Germinal center (tissue), 1 donor: ENCODE measurements at regions not wholly inside any gene's neighbourhood (a gene's known extent, or its start where the extent isn't known, plus 50 kb on each side); places are given as distances from the start of the nearest gene placed in this dataset.

Source experiments
- DNase-seq: peaks from one replicate; pipeline ENCODE4 v3.0.0; 2012; ENCODE audit warnings: mixed read lengths, low spot score

DNA sequence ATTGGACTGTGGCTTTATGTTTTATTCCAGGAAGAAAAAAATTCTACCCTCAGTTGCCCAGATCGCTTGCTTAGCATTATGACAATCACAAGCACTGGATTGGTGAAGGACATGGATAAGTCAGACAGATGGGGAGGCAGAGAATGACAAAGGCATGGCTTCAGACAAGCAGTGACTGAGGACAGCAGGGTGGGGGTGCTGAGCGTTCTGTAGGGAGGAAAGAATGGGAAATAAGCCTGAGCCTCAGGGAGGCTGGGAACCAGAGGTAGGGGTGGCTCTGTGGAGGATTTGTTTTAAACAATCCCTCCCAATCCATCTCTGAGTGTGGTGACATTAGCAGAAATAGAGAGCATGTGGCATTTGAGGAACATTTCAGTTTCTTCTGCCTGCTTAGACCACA, 896.9 kb downstream of the CCSER2 start:
- DNase-seq, result no peak

- DNase-seq, result no peak
Measured at GRCh38 chr10:85226596-85226995, 898.2 kb downstream of the CCSER2 start.

GRCh38 chr10:85228726-85229125, 900.3 kb downstream of the CCSER2 start:
- DNase-seq, result no peak

- DNase-seq, result no peak
Measured at GRCh38 chr10:85231534-85232270, 903.3 kb downstream of the CCSER2 start.

DNA sequence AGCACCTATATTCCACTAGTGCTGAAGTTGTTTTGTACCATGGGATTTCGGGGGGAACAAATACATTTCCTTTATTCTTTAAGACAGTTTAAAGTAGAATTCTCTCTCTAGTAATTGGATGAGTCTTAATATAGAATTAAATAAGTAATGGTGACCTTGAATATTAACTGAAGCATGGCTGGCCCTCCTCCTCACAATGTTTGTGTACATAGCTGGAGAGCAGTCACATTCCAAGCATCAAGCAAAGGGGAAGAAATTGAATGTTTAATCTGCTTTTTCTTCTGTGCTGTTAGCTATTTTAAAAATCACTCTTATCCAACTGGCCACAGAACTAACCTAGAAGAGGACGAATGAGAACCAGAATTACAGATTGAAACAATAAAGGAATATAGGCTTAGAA, 906.9 kb downstream of the CCSER2 start:
- DNase-seq, result no peak

- no peak for DNase-seq
Measured at GRCh38 chr10:85238676-85239075, 910.3 kb downstream of the CCSER2 start.

GRCh38 chr10:85250304-85250703, 921.9 kb downstream of the CCSER2 start:
- DNase-seq, result no peak

DNA sequence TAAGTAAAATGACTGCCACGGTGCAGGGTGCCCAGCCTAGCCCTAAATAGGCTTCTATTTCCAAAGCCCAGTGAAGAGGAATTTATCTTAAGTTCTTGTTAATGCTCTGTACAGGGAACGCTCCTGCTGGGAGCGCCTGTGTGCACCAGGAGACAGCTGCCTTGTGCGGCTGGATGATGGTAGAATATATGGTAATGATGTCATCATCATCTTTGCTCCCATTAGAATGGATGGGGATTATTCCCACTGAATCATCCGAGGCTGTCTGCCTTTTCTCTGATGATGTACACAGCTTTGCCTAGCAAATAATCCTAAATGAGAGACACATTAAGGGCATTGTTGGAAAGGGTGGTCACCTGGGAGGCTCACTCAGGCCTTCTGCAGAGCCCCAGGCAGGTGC, 928.1 kb downstream of the CCSER2 start:
- DNase-seq, result no peak

DNA sequence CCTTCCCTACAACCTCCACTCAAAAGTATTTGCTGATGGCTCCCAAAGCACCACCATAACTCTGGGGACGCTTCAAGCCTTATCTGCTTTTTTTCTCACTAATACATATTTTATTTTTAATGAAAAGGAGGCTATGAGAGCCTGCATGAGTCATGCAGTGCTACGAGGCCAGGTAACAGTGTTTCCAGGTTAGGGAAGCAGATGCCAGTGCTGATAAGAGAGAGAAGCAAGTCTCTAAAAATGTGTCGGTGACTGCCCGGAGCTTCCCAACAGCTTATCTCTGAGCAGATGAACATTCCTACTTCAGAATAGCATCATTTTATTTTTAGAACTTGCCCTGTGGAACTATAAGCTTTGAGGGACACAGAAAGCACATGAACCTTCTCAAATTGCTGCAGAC, 931.5 kb downstream of the CCSER2 start:
- no peak for DNase-seq

- DNase-seq, result no peak
Measured at GRCh38 chr10:85262992-85263391, 934.6 kb downstream of the CCSER2 start.

DNA sequence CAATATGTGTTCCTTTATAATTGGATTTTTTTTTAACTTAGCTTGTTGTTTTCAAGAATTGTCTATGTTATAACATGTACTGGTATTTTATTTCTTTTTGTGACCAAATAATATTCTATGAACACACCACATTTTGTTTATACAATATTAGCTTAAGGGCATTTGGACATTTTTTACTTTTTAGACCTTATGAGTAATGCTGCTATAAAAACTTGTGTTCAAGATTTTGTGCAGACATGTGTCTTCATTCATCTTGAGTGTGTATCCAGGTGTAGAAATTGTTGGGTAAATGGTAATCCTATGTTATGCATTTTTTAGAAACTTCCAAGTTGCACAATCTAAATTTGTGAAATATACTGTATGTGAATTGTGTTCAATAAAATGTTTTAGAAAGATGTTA, 936.7 kb downstream of the CCSER2 start:
- DNase-seq, result no peak

DNA sequence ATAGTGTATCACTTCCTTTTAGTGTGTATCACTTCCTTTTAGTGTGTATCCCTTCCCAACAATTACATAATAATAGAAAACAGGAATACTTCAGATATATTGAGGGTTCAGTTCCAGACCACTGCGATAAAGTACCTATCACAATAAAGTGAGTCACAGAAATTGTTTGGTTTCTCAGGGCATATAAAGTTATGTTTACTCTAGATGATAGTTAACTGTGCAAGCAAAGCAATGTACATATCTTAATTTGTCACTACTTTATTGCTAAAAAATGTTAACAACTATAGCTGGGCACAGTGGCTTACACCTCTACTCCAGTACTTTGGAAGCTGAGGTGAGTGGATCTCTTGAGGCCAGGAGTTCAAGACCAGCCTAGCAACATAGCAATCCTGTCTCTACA, 938.4 kb downstream of the CCSER2 start:
- no peak for DNase-seq

- DNase-seq, result no peak
Measured at GRCh38 chr10:85280014-85280413, 951.6 kb downstream of the CCSER2 start.

DNA sequence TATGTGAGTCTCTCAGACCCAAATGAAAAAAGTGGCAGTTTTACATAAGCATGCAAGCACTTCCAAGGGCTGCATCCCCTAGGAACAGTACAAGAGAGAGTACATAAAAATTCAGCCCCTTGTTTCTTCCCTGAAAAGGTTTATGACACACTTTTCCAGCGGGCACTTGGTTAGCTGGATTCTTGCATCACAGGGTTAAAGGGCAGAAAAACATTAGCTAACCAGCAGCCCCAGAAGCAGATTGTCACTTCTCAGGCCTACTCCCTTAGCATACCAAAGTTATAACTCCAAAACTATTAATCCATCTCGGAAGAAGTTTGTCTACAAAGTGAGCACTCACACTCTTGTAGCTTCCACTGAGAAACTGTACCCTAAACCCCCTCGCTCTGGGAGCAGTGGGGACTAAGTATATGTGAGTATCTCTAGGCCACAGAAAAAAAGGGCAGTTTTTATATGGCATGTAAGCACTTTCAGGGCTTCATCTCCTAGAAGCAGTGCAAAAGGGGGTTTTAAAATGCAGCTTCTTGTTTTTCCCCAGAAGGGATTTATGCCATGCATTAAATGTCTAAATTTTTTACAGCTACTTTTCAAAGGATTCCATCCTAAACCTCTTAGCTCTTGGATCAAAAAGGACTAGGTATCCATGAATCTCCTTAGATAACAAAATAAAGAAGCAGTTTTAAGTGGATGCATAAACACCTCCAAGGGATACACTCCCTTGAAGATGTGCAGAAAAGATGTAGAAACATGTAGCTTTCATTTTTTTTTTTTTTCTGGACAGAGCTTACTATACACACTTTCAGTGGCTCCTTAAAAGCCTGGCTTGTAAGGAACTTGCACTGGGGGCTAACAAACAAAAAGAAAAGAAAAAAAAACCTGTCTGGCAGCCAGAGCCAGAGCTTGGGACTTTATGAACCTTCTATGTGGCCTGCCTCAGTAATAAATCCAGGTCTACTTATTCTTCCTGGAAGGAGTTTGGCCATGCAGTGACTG, 956.7 kb downstream of the CCSER2 start:
- DNase-seq, result no peak

- no peak for DNase-seq
Measured at GRCh38 chr10:85293483-85293882, 965.1 kb downstream of the CCSER2 start.

- no peak for DNase-seq
Measured at GRCh38 chr10:85311613-85312337, 983.4 kb downstream of the CCSER2 start.

GRCh38 chr10:85315657-85316056, 987.3 kb downstream of the CCSER2 start:
- DNase-seq, result no peak

- no peak for DNase-seq
Measured at GRCh38 chr10:85316276-85316675, 987.9 kb downstream of the CCSER2 start.

GRCh38 chr10:85317827-85318226, 989.4 kb downstream of the CCSER2 start:
- no peak for DNase-seq

DNA sequence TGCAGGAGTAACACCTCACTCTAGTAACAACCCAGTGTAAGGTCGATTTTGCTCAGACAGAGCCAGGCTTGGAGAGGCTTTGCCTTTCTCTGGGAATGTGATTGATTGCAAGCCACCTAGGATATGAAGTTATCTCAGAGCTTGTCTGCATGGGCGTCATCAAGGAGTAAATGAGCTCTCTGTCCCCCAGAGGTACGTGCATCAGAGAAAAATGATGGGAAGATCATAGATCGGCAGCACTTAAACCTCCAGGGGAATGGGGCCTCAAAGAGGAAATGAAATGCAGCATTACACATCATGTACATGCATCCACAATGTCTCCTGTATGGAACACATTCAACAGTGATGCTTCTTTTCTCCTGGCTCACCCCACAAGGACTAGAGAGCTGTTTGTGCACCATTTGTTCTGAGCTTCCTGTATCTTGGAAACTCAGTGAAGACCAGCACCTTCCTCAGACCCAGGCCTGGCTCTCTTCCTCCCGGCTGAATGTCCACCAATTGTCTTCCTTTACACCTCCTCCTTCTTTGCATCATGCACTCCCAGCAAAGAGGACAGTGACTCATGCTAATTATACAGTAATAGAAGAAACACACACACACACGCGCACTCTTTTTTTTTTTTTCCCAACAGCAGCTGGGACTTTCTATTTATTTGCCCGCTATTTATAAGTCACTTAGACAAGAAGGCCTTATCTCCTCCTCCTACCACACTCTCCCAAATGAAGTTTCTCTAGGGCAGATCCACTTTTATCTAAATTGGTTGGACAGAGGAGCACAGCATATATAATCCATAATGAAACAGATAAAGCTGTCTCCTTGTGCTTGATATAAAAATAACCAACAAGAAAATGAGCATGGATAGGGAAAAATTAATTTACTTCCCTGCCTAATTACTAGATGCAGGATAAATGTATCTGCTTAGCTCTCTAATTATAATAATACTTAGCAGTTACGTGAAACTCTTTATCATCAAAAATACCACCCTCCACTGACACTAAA, 990.7 kb downstream of the CCSER2 start:
- no peak for DNase-seq

DNA sequence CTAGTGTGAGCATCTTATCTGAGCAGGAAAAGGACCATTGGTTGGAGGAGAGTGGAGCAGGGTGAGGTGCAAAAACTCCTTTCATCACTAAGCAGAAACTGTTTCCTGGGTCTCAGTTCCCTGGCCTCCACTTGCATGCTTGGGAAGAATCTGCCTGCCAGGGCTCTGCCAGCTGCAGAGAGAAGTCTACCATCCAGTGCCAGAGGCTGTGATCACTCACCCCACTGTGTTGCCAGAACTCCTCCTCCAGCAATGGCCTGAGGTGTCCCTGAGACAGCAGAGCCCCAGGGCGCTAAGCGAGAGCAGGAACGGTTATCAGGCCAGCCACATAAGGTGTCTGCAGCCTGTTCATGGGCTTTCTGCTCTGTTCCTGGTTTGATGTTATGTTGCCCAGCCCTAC, 991.4 kb downstream of the CCSER2 start:
- DNase-seq, result no peak
